ENCODE measurements at regions not wholly inside any gene's neighbourhood (a gene's known extent, or its start where the extent isn't known, plus 50 kb on each side); places are given as distances from the start of the nearest gene placed in this dataset.
"Not testable (repeated sequence)": the region's sequence is repeated elsewhere in the genome, so short reads cannot be mapped to it uniquely, and the experiment has no call there.

DNA sequence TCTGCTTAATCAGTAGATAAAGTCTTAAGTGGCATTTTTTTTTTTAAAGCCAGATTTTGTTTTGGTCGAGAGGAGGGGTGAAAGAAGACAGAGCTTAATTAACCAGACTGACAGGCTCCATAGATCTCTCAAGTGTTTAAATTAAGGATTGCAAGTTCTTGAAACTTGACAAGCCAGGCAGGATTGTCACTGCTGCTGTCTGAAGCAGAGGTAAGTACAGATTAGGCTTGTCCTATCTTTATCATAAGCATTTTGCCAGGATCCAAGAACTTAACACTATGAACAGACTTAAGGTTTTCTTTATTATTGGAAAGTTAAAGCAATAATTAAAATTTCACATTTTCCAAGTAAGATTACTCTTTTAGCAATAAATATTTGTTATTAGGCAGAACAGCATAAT lies 179.6 kb upstream of the LMO3 start:
- peaks cover 0 to 3% (median 0%) of the 10 kb centered on the region in 10 experiments; a peak in 1 of 20 replicates for H3K4me1 ChIP-seq

DNA sequence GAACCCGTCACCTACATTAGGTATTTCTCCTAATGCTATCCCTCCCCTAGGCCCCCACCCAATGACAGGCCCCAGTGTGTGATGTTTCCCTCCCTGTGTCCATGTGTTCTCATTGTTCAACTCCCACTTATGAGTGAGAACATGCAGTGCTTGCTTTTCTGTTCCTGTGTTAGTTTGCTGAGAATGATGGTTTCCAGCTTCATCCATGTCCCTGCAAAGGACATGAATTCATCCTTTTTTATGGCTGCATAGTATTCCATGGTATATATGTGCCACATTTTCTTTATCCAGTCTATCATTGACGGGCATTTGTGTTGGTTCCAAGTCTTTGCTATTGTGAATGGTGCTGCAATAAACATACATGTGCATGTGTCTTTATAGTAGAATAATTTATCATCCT lies 163.2 kb upstream of the LMO3 start:
- not testable (repeated sequence) for H3K4me3 ChIP-seq, H4K20me1 ChIP-seq, H3K4me2 ChIP-seq, H3K27me3 ChIP-seq, H3K27ac ChIP-seq, H3K36me3 ChIP-seq, H3K9ac ChIP-seq
- Histone ChIP-seq H3K4me1 (peaks cover 0 to 25% (median 9%) of the 10 kb centered on the region in 10 experiments; a peak in 9 of 20 replicates), H3K9me3 (replicated peaks in 1 of 11) (peaks cover 0 to 30% (median 12%) of the 10 kb centered on the region in 11 experiments; a peak in 11 of 22 replicates)

More for the DNA sequence above, 179.6 kb upstream of the LMO3 start:
- Histone ChIP-seq H3K36me3 (no peaks in the 10 kb centered on the region), H3K27me3 (no peaks in the 10 kb centered on the region), H3K9me3 (replicated peaks in 1 of 11) (peaks cover 0 to 5% (median under 1%) of the 10 kb centered on the region in 11 experiments; a peak in 7 of 22 replicates), H3K9ac (no peak overlapping the region), H3K4me2 (no peak overlapping the region), H4K20me1 (no peaks in the 10 kb centered on the region), H3K4me3 (no peak overlapping the region), H3K27ac (no peak overlapping the region)
- no peak for TF ChIP-seq Cebpa-rat (IDR thresholded peaks at IDR 0.05)

DNA sequence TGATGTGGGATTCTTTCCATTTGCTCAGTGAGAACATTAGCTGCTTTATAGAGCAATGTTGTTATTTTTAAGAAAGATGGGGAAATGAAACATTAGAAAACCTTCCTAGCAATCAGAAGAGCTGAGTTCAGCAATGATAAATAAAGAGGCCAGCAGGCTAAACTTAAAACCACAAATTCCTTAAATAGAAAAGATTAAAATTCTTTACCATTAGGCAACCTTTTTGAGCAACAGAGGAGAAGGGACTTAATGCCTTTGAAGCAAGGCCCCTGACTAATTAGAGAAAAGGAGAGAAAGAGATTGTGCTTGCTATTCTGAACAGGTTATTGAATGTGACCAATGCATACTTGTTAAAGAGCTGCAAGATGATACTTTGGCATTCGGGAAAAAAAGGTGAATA lies 160.8 kb upstream of the LMO3 start:
- H3K27ac ChIP-seq: peak overlapping the region in 5 of 11 experiments; percentile 31 to 73 (median 57); a peak in 8 of 22 replicates
- no peaks in the 10 kb centered on the region for H3K27me3 ChIP-seq
- no peak overlapping the region for H3K4me3 ChIP-seq
- TF ChIP-seq Cebpa-rat (IDR thresholded peaks at IDR 0.05): peak in 2 of 11 experiments; percentile 6 to 66; a peak in 2 of 22 replicates
- H3K4me2 ChIP-seq: peak overlapping the region in 6 of 11 experiments; percentile 6 to 73 (median 50); a peak in 9 of 22 replicates
- peak overlapping the region in 2 of 11 experiments; percentile 45 to 54; a peak in 5 of 22 replicates for H3K9ac ChIP-seq
- H3K36me3 ChIP-seq: no peaks in the 10 kb centered on the region
- peaks cover 0 to 25% (median 9%) of the 10 kb centered on the region in 10 experiments; a peak in 9 of 20 replicates for H3K4me1 ChIP-seq
- peaks cover 0 to 27% (median 12%) of the 10 kb centered on the region in 11 experiments; a peak in 11 of 22 replicates for H3K9me3 ChIP-seq (replicated peaks in 1 of 11)
- no peaks in the 10 kb centered on the region for H4K20me1 ChIP-seq

DNA sequence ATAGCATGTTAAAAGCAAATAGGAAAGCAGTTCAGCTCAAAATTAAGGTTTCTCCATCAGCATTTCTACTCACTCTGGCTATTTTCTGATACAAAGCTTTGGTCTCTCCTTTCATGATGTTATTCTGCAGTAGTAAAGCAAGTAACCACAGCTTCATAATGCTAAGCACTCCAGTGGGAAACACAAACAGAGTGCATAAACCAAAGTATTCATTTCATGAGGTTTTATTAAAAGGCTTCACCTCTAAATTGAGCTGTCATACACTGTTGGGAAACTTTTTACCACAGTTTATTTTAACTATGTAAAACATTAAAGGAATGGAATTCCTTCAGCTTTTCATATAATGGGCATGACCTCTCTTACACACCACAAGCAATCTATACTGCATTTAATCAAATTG lies 157.9 kb upstream of the LMO3 start:
- Histone ChIP-seq H3K36me3 (no peaks in the 10 kb centered on the region), H3K27me3 (no peaks in the 10 kb centered on the region), H3K9me3 (replicated peaks in 1 of 11) (no peaks in the 10 kb centered on the region; a peak in 1 of 22 replicates), H3K27ac (no peak overlapping the region), H3K4me2 (no peak overlapping the region), H3K4me1 (peaks cover 0 to 25% (median 9%) of the 10 kb centered on the region in 10 experiments; a peak in 9 of 20 replicates), H4K20me1 (no peaks in the 10 kb centered on the region), H3K9ac (no peak overlapping the region), H3K4me3 (no peak overlapping the region)
- TF ChIP-seq Cebpa-rat (IDR thresholded peaks at IDR 0.05): no peak

DNA sequence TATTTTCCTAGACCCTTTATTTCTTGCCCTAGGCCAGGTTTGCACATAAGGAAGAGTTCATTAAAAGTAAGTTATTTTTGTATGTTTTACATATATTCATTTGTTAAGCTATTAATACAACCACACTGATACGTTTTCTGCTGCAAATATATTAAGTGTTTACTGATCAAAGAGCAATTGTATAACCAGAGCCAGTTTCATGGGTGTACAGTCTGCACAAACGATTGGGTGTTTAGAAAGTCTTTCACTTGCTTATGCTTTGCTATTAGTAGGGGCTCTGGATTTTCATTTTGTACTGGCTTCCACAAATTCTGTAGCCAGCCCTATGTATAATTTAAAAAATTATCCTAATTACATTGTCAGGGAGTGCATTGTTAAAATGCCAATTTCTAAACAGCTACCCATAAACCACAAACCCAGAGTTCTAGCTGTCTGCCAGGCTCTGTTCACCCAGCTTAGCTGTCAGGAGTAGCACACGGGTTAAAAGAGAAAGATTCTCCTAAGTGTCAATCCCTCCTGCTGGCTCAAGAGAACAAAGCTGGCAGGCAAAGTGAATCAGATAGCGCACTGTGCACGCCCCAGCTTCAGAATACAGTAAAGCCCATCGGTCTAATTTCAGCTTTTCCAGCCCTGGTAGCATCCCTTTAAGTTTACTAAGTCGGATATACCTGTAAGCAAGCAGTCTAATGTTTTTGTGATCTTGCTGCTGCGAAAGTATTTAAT lies 151.0 kb upstream of the LMO3 start:
- no peaks in the 10 kb centered on the region for H3K4me1 ChIP-seq
- no peaks in the 10 kb centered on the region for H4K20me1 ChIP-seq
- H3K36me3 ChIP-seq: no peaks in the 10 kb centered on the region
- no peaks in the 10 kb centered on the region for H3K9me3 ChIP-seq (replicated peaks in 1 of 11)
- no peak overlapping the region for H3K4me3 ChIP-seq
- no peak overlapping the region for H3K9ac ChIP-seq
- TF ChIP-seq Cebpa-rat (IDR thresholded peaks at IDR 0.05): no peak
- H3K27ac ChIP-seq: no peak overlapping the region
- no peaks in the 10 kb centered on the region for H3K27me3 ChIP-seq
- H3K4me2 ChIP-seq: no peak overlapping the region

GRCh38 chr12:16730772-16731171 lies 124.8 kb upstream of the LMO3 start:
- H3K9me3 ChIP-seq (replicated peaks in 1 of 11): no peaks in the 10 kb centered on the region
- H3K36me3 ChIP-seq: no peaks in the 10 kb centered on the region
- H3K4me2 ChIP-seq: no peak overlapping the region
- no peaks in the 10 kb centered on the region for H3K27me3 ChIP-seq
- H3K4me3 ChIP-seq: no peak overlapping the region
- no peak for TF ChIP-seq Cebpa-rat (IDR thresholded peaks at IDR 0.05)
- no peaks in the 10 kb centered on the region for H3K4me1 ChIP-seq
- H3K27ac ChIP-seq: no peak overlapping the region
- no peaks in the 10 kb centered on the region for H4K20me1 ChIP-seq
- no peak overlapping the region for H3K9ac ChIP-seq

GRCh38 chr12:16726879-16727278 lies 120.9 kb upstream of the LMO3 start:
- H3K4me1 ChIP-seq: no peaks in the 10 kb centered on the region
- H3K9ac ChIP-seq: no peak overlapping the region
- no peak overlapping the region for H3K27ac ChIP-seq
- H3K27me3 ChIP-seq: no peaks in the 10 kb centered on the region
- TF ChIP-seq Cebpa-rat (IDR thresholded peaks at IDR 0.05): no peak
- no peak overlapping the region for H3K4me3 ChIP-seq
- H3K9me3 ChIP-seq (replicated peaks in 1 of 11): no peaks in the 10 kb centered on the region
- no peaks in the 10 kb centered on the region for H3K36me3 ChIP-seq
- H4K20me1 ChIP-seq: no peaks in the 10 kb centered on the region
- H3K4me2 ChIP-seq: no peak overlapping the region

GRCh38 chr12:16719713-16720416 lies 113.9 kb upstream of the LMO3 start:
- no peaks in the 10 kb centered on the region for H3K36me3 ChIP-seq
- H3K27ac ChIP-seq: no peak overlapping the region
- H4K20me1 ChIP-seq: no peaks in the 10 kb centered on the region
- no peak overlapping the region for H3K4me3 ChIP-seq
- no peak overlapping the region for H3K4me2 ChIP-seq
- no peaks in the 10 kb centered on the region for H3K9me3 ChIP-seq (replicated peaks in 1 of 11)
- TF ChIP-seq Cebpa-rat (IDR thresholded peaks at IDR 0.05): no peak
- H3K27me3 ChIP-seq: no peaks in the 10 kb centered on the region
- no peak overlapping the region for H3K9ac ChIP-seq
- H3K4me1 ChIP-seq: no peaks in the 10 kb centered on the region

GRCh38 chr12:16716928-16717327 lies 111.0 kb upstream of the LMO3 start:
- H3K4me2 ChIP-seq: no peak overlapping the region
- H3K9ac ChIP-seq: no peak overlapping the region
- H3K27ac ChIP-seq: no peak overlapping the region
- no peaks in the 10 kb centered on the region for H3K9me3 ChIP-seq (replicated peaks in 1 of 11)
- no peak overlapping the region for H3K4me3 ChIP-seq
- TF ChIP-seq Cebpa-rat (IDR thresholded peaks at IDR 0.05): no peak
- H3K4me1 ChIP-seq: no peaks in the 10 kb centered on the region
- no peaks in the 10 kb centered on the region for H4K20me1 ChIP-seq
- no peaks in the 10 kb centered on the region for H3K27me3 ChIP-seq
- H3K36me3 ChIP-seq: no peaks in the 10 kb centered on the region
